Small intestine (tissue), 7 donors: ENCODE measurements at regions not wholly inside any gene's neighbourhood (a gene's known extent, or its start where the extent isn't known, plus 50 kb on each side); places are given as distances from the start of the nearest gene placed in this dataset.
"Not testable (repeated sequence)": the region's sequence is repeated elsewhere in the genome, so short reads cannot be mapped to it uniquely, and the experiment has no call there.

Source experiments
- DNase-seq, 2 donors: peaks; one replicate each; pipeline versions ENCODE4 v3.0.0 to v3.0.0-alpha.2; 2013
- FAIRE-seq: peaks from 2 replicates; lab custom pipeline; 2012; peaks lifted over from hg19 to GRCh38; lab: Jason Lieb, UNC
- H3K27ac ChIP-seq, 3 donors: one replicate each; pipeline ENCODE4 v1.5.1; 2013; ENCODE audit warnings: low read length in 2 of 3, mild to moderate bottlenecking in 2 of 3, control low read depth in 1 of 3, inconsistent platforms in 1 of 3, low read depth in 1 of 3, moderate library complexity in 1 of 3
- H3K27me3 ChIP-seq, 3 donors: one replicate each; pipeline ENCODE4 v1.6.1; 2013; ENCODE audit warnings: low read length in 3 of 3, inconsistent platforms in 1 of 3; ENCODE audit not compliant: control insufficient read depth in 3 of 3, insufficient read depth in 3 of 3
- H3K36me3 ChIP-seq, 3 donors: one replicate each; pipeline ENCODE4 v1.6.1; 2013; ENCODE audit warnings: low read length in 3 of 3, inconsistent platforms in 1 of 3, low read depth in 1 of 3, mild to moderate bottlenecking in 1 of 3, moderate library complexity in 1 of 3; ENCODE audit not compliant: control insufficient read depth in 3 of 3, insufficient read depth in 2 of 3
- H3K4me1 ChIP-seq, 3 donors: one replicate each; pipeline ENCODE4 v1.6.1; 2013; ENCODE audit warnings: low read length in 2 of 3, inconsistent platforms in 1 of 3, low read depth in 1 of 3, mild to moderate bottlenecking in 1 of 3, moderate library complexity in 1 of 3; ENCODE audit not compliant: control insufficient read depth in 3 of 3, insufficient read depth in 2 of 3
- H3K4me3 ChIP-seq, 3 donors: one replicate each; pipeline ENCODE4 v1.5.1; 2013; ENCODE audit warnings: low read length in 3 of 3, control low read depth in 1 of 3, inconsistent platforms in 1 of 3, low read depth in 1 of 3, mild to moderate bottlenecking in 1 of 3, moderate library complexity in 1 of 3
- H3K9me3 ChIP-seq, 2 donors: one replicate each; pipeline ENCODE4 v1.6.1; 2013; ENCODE audit warnings: low read depth in 1 of 2, low read length in 1 of 2; ENCODE audit not compliant: control insufficient read depth in 2 of 2, insufficient read depth in 1 of 2
- WGBS, 3 donors: extraction: QIAGEN DNeasy Blood & Tissue Kit; methylation state at CpG; one replicate each; pipeline ENCODE4 v1.1.7; 2013; 5-methylcytosine and 5-hydroxymethylcytosine counted together
- donor health status: healthy with polysubstance abuse.
- donor health status: control.
- donor health status: control.
- donor health status: Bipolar disorder and iron deficiency.
- donor health status: healthy.

- Histone ChIP-seq H3K4me1 (no peaks in the 10 kb centered on the region), H3K27me3 (no peaks in the 10 kb centered on the region), H3K4me3 (no peak overlapping the region), H3K27ac (no peak overlapping the region), H3K36me3 (no peaks in the 10 kb centered on the region), H3K9me3 (no peaks in the 10 kb centered on the region)
- FAIRE-seq (no peak), DNase-seq (no peak)
Measured at GRCh38 chr6:111925296-111925695, 52.0 kb upstream of the FYN start.

- DNase-seq (no peak), FAIRE-seq (no peak)
- 66 to 75% (median 72%) methylated on average over 7 of the region's 7 CpGs for WGBS, 3 donors
Measured at GRCh38 chr6:111926731-111927302, 53.6 kb upstream of the FYN start.

GRCh38 chr6:111927321-111927720 is 54.1 kb upstream of the FYN start:
- 66 to 83% (median 72%) methylated on average over 7 of the region's 7 CpGs for WGBS, 3 donors
- Histone ChIP-seq H3K27me3 (no peaks in the 10 kb centered on the region), H3K4me3 (no peak overlapping the region), H3K36me3 (no peaks in the 10 kb centered on the region), H3K4me1 (no peaks in the 10 kb centered on the region), H3K27ac (no peak overlapping the region), H3K9me3 (no peaks in the 10 kb centered on the region)
- DNase-seq (no peak), FAIRE-seq (no peak)

More at GRCh38 chr6:111926731-111927302, 53.6 kb upstream of the FYN start:
- Histone ChIP-seq H3K36me3 (no peaks in the 10 kb centered on the region), H3K9me3 (no peaks in the 10 kb centered on the region), H3K27me3 (no peaks in the 10 kb centered on the region), H3K4me1 (no peaks in the 10 kb centered on the region), H3K27ac (no peak overlapping the region), H3K4me3 (no peak overlapping the region)

GRCh38 chr6:111928139-111928538 is 54.9 kb upstream of the FYN start:
- Histone ChIP-seq H3K27me3 (no peaks in the 10 kb centered on the region), H3K36me3 (no peaks in the 10 kb centered on the region), H3K27ac (no peak overlapping the region), H3K4me3 (no peak overlapping the region), H3K9me3 (no peaks in the 10 kb centered on the region), H3K4me1 (no peaks in the 10 kb centered on the region)
- DNase-seq (no peak), FAIRE-seq (no peak)
- WGBS, 3 donors, result 93 to 98% (median 97%) methylated on average over 1 of the region's 1 CpG

- not testable (repeated sequence) for H3K27ac ChIP-seq, H3K9me3 ChIP-seq, H3K4me1 ChIP-seq, H3K4me3 ChIP-seq, H3K36me3 ChIP-seq, DNase-seq, FAIRE-seq, H3K27me3 ChIP-seq
- WGBS, 3 donors, result 58 to 81% (median 74%) methylated on average over 5 of the region's 5 CpGs
Measured at GRCh38 chr6:111934611-111935010, 61.4 kb upstream of the FYN start.

- Histone ChIP-seq H3K4me1 (no peaks in the 10 kb centered on the region), H3K4me3 (no peak overlapping the region), H3K27ac (no peak overlapping the region), H3K27me3 (no peaks in the 10 kb centered on the region), H3K36me3 (no peaks in the 10 kb centered on the region), H3K9me3 (no peaks in the 10 kb centered on the region)
- FAIRE-seq (no peak), DNase-seq (no peak)
Measured at GRCh38 chr6:111936718-111937117, 63.5 kb upstream of the FYN start.

GRCh38 chr6:111938710-111939109 is 65.5 kb upstream of the FYN start:
- FAIRE-seq, result no peak
- Histone ChIP-seq H3K36me3 (no peaks in the 10 kb centered on the region), H3K27me3 (no peaks in the 10 kb centered on the region), H3K9me3 (no peaks in the 10 kb centered on the region), H3K4me1 (no peaks in the 10 kb centered on the region), H3K27ac (no peak overlapping the region), H3K4me3 (no peak overlapping the region)
- DNase-seq, result no peak
- 43 to 67% (median 49%) methylated on average over 4 of the region's 4 CpGs for WGBS, 3 donors

GRCh38 chr6:111939902-111940301 is 66.7 kb upstream of the FYN start:
- H3K4me1 ChIP-seq, result no peaks in the 10 kb centered on the region
- H3K36me3 ChIP-seq, result no peaks in the 10 kb centered on the region
- no peaks in the 10 kb centered on the region for H3K27me3 ChIP-seq
- no peak overlapping the region for H3K4me3 ChIP-seq
- no peaks in the 10 kb centered on the region for H3K9me3 ChIP-seq
- 49 to 63% (median 52%) methylated on average over 2 of the region's 2 CpGs for WGBS, 3 donors
- no peak for FAIRE-seq
- no peak overlapping the region for H3K27ac ChIP-seq
- DNase-seq, result no peak

GRCh38 chr6:111940801-111941200 is 67.5 kb upstream of the FYN start:
- no peak overlapping the region for H3K4me3 ChIP-seq
- H3K27ac ChIP-seq, result no peak overlapping the region
- no peaks in the 10 kb centered on the region for H3K36me3 ChIP-seq
- no peaks in the 10 kb centered on the region for H3K9me3 ChIP-seq
- H3K27me3 ChIP-seq, result no peaks in the 10 kb centered on the region
- H3K4me1 ChIP-seq, result no peaks in the 10 kb centered on the region
- DNase-seq (no peak), FAIRE-seq (no peak)
